HEK293T (cell line): ENCODE measurements at regions not wholly inside any gene's neighbourhood (a gene's known extent, or its start where the extent isn't known, plus 50 kb on each side); places are given as distances from the start of the nearest gene placed in this dataset.

Source experiments
- FOXK2 ChIP-seq: fragments of 450-650 bp; IDR thresholded peaks from 2 replicates; pipeline ENCODE4 v1.6.1; 2016; ENCODE audit warnings: mild to moderate bottlenecking
- FOXM1 ChIP-seq: fragments of 450-650 bp; IDR thresholded peaks from 2 replicates; pipeline ENCODE4 v1.6.1; 2017; ENCODE audit warnings: mild to moderate bottlenecking, borderline replicate concordance
- LEF1 ChIP-seq: fragments of 450-650 bp; IDR thresholded peaks from 2 replicates; pipeline ENCODE4 v1.6.1; 2017; ENCODE audit warnings: mild to moderate bottlenecking, borderline replicate concordance
- SUZ12 ChIP-seq: fragments of 450-650 bp; IDR thresholded peaks from 2 replicates; pipeline ENCODE4 v1.6.1; 2016; ENCODE audit warnings: mild to moderate bottlenecking

DNA sequence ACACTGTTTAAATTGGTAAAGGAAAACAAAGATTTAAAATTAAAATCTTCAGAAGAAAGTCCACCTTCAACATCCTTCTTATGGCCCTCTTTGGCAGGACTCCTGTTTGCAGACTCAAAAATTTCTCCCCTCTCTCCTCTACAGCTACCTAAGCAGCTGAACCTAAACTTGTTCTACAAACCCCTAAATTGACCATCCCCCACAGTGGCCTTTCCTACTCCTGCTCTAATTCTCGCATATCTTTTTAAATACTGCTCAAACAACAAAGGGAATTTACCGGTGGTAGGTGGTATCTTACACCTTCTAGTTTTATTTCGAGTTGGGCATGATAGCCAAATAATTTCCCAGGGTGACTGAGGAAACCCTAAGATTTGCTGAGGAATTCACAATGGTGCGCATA lies 53.5 kb upstream of the PDC start:
- TF ChIP-seq LEF1: no peak
- no peak for TF ChIP-seq SUZ12
- no peak for TF ChIP-seq FOXM1
- TF ChIP-seq FOXK2: no peak
